ENCODE measurements at regions not wholly inside any gene's neighbourhood (a gene's known extent, or its start where the extent isn't known, plus 50 kb on each side); places are given as distances from the start of the nearest gene placed in this dataset.
"Not testable (repeated sequence)": the region's sequence is repeated elsewhere in the genome, so short reads cannot be mapped to it uniquely, and the experiment has no call there.

- H3K9me3 ChIP-seq: no peaks in the 10 kb centered on the region
- H3K4me1 ChIP-seq: no peaks in the 10 kb centered on the region
- TF ChIP-seq, protein P1, sequence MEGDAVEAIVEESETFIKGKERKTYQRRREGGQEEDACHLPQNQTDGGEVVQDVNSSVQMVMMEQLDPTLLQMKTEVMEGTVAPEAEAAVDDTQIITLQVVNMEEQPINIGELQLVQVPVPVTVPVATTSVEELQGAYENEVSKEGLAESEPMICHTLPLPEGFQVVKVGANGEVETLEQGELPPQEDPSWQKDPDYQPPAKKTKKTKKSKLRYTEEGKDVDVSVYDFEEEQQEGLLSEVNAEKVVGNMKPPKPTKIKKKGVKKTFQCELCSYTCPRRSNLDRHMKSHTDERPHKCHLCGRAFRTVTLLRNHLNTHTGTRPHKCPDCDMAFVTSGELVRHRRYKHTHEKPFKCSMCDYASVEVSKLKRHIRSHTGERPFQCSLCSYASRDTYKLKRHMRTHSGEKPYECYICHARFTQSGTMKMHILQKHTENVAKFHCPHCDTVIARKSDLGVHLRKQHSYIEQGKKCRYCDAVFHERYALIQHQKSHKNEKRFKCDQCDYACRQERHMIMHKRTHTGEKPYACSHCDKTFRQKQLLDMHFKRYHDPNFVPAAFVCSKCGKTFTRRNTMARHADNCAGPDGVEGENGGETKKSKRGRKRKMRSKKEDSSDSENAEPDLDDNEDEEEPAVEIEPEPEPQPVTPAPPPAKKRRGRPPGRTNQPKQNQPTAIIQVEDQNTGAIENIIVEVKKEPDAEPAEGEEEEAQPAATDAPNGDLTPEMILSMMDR (IDR thresholded peaks at IDR 0.05; ENCODE audit: low read depth, low read length): no peak
- H3K4me3 ChIP-seq (ENCODE audit: low read depth, low read length): no peak overlapping the region
- 0 out of 2 replicates have a peak, but pooled peaks cover 2% of the 10 kb centered on the region for H3K27me3 ChIP-seq
- DNase-seq: no peak
- H3K36me3 ChIP-seq: no peaks in the 10 kb centered on the region
These were observed 131.3 kb downstream of the IPO8 start for GRCh38 chr12:30564394-30564793.

DNA sequence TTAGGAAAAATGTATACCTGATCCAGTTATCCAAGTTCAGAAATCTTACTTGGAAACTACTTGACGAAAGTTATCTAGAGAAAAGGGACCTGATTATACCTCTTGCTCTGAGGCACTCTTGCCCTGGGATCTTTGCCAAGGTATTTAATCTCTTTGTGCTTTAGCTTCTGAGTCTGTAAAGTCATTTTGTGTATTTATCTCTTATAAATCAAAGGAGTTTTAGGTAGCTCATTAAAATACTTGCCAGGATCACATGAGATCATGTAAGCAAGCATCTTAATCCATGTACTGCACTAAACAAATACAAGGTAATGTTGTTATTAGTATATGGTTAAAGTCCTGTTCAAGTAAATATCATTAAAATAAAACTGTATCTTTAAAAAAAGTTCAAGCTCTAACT lies 147.5 kb downstream of the IPO8 start:
- TF ChIP-seq, protein P1 (IDR thresholded peaks at IDR 0.05; ENCODE audit: low read depth, low read length): no peak

DNA sequence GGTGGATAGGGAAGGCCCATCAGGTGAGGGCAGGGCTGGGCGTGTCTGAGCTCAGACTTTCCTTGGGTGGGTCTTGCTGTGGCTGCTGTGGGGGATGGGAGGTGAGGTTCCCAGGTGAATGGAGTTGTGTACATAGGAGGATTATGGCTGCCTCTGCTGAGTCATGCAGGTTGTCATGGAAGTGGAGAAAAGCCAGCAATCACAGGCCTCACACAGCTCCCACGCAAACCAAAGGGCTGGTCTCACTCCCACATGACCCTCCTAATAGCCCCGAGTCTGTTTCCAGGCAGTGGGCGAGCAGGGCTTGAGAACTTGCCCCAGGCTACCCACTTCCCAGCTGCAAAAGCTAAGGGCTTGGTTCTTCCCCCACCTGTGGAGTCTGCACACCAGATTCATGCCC lies 149.5 kb downstream of the IPO8 start:
- H3K36me3 ChIP-seq: no peaks in the 10 kb centered on the region
- TF ChIP-seq, protein P1 (IDR thresholded peaks at IDR 0.05; ENCODE audit: low read depth, low read length): no peak
- H3K4me3 ChIP-seq (ENCODE audit: low read depth, low read length): no peak overlapping the region
- H3K9me3 ChIP-seq: no peaks in the 10 kb centered on the region
- H3K4me1 ChIP-seq: no peaks in the 10 kb centered on the region
- no peaks in the 10 kb centered on the region; the same call in 1 of the 2 replicates for H3K27me3 ChIP-seq
- no peak for DNase-seq

More for the DNA sequence above, 147.5 kb downstream of the IPO8 start:
- Histone ChIP-seq H3K4me3 (ENCODE audit: low read depth, low read length) (no peak overlapping the region), H3K27me3 (no peaks in the 10 kb centered on the region), H3K9me3 (no peaks in the 10 kb centered on the region), H3K4me1 (no peaks in the 10 kb centered on the region), H3K36me3 (no peaks in the 10 kb centered on the region)
- no peak for DNase-seq

DNA sequence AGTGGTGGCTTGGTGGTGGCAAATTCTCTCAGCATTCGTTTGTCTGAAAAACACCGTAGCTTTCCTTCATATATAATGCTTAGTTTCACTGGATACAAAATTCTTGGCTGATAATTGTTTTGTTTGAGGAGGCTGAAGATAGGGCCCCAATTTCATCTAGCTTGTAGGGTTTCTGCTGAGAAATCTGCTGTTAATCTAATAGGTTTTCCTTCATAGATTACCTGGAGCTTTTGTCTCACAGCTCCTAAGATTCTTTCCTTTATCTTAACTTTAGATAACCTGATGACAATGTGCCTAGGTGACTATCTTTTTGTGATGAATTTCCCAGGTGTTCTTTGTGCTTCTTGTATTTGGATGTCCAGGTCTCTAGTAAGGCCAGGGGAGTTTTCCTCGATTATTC lies 151.0 kb downstream of the IPO8 start:
- not testable (repeated sequence) for H3K36me3 ChIP-seq; H3K4me1 ChIP-seq; DNase-seq; H3K4me3 ChIP-seq (ENCODE audit: low read depth, low read length); H3K27me3 ChIP-seq; H3K9me3 ChIP-seq

GRCh38 chr12:30537228-30537627 lies 158.4 kb downstream of the IPO8 start:
- no peak for DNase-seq

DNA sequence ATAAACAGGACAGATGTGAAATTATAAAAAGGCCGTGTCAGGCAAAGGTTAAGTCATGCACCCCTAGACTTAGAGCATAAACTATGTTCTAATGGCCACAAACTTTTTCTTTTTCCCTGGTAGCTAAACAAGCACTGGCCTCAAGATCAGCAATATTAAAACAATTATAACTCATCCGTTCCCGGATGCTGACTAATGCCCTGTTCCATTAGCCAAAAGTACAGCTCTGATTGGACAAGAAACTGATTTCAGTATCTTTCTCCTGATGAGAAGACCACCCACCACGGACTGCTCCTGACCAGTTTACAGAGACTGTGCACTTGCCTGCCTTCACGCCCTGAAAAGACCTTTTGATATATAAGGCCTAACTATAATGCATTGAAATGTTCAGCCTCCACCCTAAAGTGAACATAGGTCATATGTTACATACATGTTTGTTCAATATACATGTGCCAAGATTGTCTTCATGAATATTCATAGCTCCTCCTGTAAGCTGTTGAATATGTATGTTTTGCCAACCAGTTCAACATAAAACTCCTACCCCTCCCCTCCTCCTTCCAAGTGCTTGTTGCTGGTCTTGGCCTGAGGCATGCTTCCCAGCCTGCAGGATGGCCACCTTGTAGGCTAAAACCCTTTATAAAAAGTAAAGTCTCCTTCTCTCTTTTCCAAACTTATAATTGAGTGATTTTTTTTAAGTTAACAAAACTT lies 162.0 kb downstream of the IPO8 start:
- Histone ChIP-seq H3K4me3 (ENCODE audit: low read depth, low read length) (no peak overlapping the region), H3K9me3 (no peaks in the 10 kb centered on the region), H3K4me1 (no peaks in the 10 kb centered on the region), H3K27me3 (no peaks in the 10 kb centered on the region; the same call in 1 of the 2 replicates), H3K36me3 (no peaks in the 10 kb centered on the region)
- TF ChIP-seq, protein P1 (IDR thresholded peaks at IDR 0.05; ENCODE audit: low read depth, low read length): no peak
- no peak for DNase-seq

More at GRCh38 chr12:30537228-30537627, 158.4 kb downstream of the IPO8 start:
- Histone ChIP-seq H3K9me3 (no peaks in the 10 kb centered on the region), H3K36me3 (no peaks in the 10 kb centered on the region), H3K27me3 (no peaks in the 10 kb centered on the region; the same call in 1 of the 2 replicates), H3K4me1 (no peaks in the 10 kb centered on the region), H3K4me3 (ENCODE audit: low read depth, low read length) (no peak overlapping the region)
- TF ChIP-seq, protein P1 (IDR thresholded peaks at IDR 0.05; ENCODE audit: low read depth, low read length): no peak

All from BE2C (cell line).